Fibroblast of the aortic adventitia (primary cell): ENCODE measurements at regions not wholly inside any gene's neighbourhood (a gene's known extent, or its start where the extent isn't known, plus 50 kb on each side); places are given as distances from the start of the nearest gene placed in this dataset.
A peak's percentile ranks its signal among the peaks of the same experiment; 100 is the strongest.

Experiments used
- DNase-seq: peaks from one replicate; pipeline ENCODE4 v3.0.0-alpha.2; 2010; ENCODE audit warnings: low read depth
- H3K4me3 ChIP-seq: 2 replicates; pipeline ENCODE4 v1.5.1; 2011; ENCODE audit warnings: low read depth, mild to moderate bottlenecking, control low read depth, low read length, moderate library complexity
- TF ChIP-seq, protein P1 (sequence below): IDR thresholded peaks from 2 replicates; pipeline ENCODE4 v1.5.1; 2011; ENCODE audit warnings: mild to moderate bottlenecking, low read length, control low read depth, inconsistent platforms; ENCODE audit not compliant: insufficient read depth

DNA sequence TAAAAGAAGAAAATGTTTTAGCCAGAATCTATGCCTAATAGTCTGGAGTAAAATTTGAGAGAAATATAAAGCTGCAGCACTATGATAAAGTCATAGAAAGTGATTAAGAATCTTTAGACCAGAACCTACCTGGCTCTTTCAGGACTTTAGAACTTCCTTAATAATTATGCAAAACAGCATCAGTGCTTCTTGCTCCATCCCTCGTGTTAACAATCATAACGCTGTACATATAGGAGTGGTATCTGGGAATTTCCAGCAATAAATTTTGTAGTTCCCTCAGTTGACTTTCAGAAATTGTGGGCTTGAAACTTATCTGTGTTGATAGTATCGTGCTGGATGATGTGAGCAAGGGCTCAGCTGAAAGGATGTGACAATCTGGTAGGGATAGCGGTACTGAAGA is 102.1 kb upstream of the RASGEF1B start:
- DNase-seq, result no peak
- TF ChIP-seq, protein P1, sequence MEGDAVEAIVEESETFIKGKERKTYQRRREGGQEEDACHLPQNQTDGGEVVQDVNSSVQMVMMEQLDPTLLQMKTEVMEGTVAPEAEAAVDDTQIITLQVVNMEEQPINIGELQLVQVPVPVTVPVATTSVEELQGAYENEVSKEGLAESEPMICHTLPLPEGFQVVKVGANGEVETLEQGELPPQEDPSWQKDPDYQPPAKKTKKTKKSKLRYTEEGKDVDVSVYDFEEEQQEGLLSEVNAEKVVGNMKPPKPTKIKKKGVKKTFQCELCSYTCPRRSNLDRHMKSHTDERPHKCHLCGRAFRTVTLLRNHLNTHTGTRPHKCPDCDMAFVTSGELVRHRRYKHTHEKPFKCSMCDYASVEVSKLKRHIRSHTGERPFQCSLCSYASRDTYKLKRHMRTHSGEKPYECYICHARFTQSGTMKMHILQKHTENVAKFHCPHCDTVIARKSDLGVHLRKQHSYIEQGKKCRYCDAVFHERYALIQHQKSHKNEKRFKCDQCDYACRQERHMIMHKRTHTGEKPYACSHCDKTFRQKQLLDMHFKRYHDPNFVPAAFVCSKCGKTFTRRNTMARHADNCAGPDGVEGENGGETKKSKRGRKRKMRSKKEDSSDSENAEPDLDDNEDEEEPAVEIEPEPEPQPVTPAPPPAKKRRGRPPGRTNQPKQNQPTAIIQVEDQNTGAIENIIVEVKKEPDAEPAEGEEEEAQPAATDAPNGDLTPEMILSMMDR, result no peak
- no peak overlapping the region for H3K4me3 ChIP-seq

DNA sequence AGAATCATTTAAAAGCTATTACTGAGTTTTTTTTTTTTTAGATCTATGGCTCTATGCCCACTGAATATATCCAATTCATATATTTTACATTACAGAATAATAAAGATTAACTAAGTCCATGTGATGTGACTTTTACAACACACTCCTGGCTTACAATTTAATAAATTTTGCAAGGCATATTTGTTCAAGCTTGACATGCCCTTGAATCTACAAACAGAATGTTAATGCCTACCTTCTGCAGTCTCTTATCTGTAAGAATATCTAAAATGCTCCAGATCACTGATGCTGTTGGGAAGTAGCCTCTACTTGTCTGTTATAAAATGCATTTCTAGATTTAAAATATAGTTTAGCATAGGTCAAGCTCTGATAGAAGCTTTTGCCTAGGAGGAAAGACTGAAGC is 100.7 kb upstream of the RASGEF1B start:
- TF ChIP-seq, protein P1, result no peak
- no peak for DNase-seq
- no peak overlapping the region for H3K4me3 ChIP-seq

DNA sequence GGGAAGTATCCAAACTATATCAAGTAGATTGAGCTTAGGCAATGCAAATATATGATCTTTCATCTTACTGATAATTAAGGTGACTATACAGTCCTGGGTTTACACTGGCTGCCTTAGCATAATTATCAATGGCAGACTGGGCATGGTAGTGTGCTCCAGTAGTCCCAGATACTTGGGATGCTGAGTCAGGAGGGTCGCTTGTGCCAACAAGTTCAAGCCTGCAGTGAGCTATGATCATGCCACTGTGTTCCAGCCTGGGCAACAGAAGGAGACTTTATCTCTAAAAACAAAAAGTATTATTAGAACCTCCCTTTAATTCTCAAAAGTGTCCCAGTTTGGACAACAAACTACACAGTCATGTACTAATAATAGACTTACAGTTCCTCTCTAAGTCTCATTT is 99.4 kb upstream of the RASGEF1B start:
- TF ChIP-seq, protein P1, result no peak
- H3K4me3 ChIP-seq, result no peak overlapping the region
- DNase-seq, result no peak

DNA sequence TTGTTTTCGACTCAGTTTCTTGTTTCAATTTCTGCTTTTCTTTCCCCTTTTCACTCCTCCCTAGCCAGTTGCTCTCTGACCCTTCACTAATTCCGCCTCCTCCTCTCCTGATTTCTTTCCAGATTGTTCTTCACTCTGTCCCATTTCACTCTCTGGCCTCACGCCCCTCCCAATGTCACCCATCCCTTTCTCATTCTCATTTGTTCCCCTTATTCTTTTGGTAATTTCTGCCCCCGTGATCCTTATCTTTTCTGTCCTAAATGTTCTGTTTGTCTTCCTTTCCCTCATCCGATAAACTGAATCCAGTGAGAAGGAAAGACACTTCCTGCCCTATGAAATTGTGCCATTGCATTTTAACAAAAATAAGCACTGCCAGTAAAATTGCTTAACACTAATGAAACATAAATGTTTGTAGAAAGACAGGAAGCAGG is 94.5 kb upstream of the RASGEF1B start:
- TF ChIP-seq, protein P1, result no peak
- H3K4me3 ChIP-seq, result no peak overlapping the region
- DNase-seq, result no peak

DNA sequence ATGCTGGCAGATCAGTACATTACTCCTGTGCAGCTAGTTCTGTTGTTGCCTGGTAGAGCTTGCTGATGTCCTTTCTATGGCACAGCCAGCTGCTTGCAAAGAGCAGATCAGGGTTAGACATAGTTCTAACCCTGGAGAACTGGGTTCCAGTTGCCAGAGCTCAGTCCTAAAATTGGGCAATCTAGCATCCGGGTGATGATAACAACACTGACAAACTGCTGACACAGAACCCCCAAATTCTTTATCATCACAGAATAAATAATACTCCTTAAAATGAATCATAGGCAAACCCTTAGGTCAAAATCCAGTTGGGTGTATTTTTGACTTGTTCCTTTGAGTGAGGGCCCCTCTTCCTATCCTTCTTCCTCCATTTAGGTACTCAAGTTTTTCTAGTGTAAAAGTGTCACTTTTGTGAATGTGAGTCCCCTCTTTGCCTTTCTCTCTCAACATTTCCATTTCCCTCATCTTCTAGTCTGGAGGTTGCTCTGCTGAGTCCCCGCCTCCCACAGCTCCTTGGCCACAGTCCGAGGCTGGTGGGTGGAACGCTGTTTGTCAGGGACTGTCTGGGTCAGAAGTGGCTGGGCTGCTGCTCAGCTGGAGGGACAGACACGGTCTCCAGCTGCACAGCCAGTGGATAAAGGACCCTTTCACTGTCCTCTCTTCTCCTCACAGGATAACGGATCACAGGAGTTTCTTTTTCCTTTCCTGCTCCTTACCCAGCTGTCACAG is 93.6 kb upstream of the RASGEF1B start:
- H3K4me3 ChIP-seq, result peak overlapping the region; percentile 28
- TF ChIP-seq, protein P1, result no peak
- peak; percentile 19 for DNase-seq

DNA sequence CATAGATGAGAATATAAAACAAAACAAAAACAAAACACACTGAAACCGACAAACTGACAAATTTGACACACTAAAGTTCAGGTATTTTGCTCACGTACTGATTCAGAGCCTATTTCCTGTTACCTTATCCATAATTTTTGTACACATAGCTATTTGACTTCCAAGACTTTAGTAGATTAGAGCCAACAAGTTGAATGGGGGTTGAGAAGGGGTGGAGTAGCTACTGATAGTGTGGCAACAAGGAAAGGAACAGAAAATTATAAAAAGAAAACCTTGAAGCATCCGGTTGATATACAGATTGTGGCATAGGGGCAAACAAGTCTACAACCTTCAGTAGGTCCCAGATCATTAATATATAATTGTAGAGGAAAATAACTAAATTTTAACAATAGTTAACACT is 92.3 kb upstream of the RASGEF1B start:
- DNase-seq, result no peak
- TF ChIP-seq, protein P1, result no peak
- no peak overlapping the region for H3K4me3 ChIP-seq

DNA sequence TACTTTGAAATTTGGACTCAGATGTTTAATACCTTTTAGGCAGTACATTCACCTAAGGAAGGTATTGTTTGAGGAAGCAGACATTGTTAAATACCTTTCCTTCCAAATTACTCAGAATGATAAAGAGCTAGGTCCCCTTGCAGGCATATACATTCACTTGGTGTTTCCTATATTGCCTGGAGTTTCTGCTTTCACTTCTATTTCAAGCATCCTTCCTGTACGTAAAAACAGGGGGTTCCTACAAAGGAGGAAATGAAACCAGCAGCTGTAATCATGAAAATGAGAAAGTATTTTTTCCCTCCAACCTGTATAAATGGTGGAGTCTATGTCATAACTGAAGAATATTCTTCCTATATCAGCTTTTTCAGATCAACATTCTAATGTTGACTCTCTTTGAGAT is 90.4 kb upstream of the RASGEF1B start:
- no peak for DNase-seq
- TF ChIP-seq, protein P1, result no peak
- no peak overlapping the region for H3K4me3 ChIP-seq
